A673 (cell line): ENCODE measurements at regions not wholly inside any gene's neighbourhood (a gene's known extent, or its start where the extent isn't known, plus 50 kb on each side); places are given as distances from the start of the nearest gene placed in this dataset.

ENCODE experiments used
- BruUV-seq: library from RNA; stranded (reverse); fragments of 400-500 nt; replicated peaks from 2 replicates; lab custom pipeline; 2021; lab: Mats Ljungman, UMichigan
- CTCF ChIA-PET: fragments of 300-600 bp; sonication (Branson Sonifier 250); formaldehyde crosslinking; loops from one replicate; lab custom pipeline; 2022; ENCODE audit warnings: antibody characterized with exemption; lab: Charles Lee
- POLR2A ChIA-PET: fragments of 300-600 bp; sonication (Branson Sonifier 250); formaldehyde crosslinking; loops from one replicate; lab custom pipeline; 2022; ENCODE audit warnings: antibody characterized with exemption; ENCODE audit not compliant: low non-redundant PET; lab: Charles Lee
- DNase-seq: peaks from one replicate; pipeline ENCODE4 v3.0.0-alpha.2; 2015; ENCODE audit warnings: low spot score
- H3K27ac ChIP-seq: fragments of 200-600 bp; sonication (generic); 2 replicates; pipeline ENCODE4 v1.5.1; 2016; ENCODE audit warnings: mixed run types, low read depth, mild to moderate bottlenecking, mixed read lengths, antibody characterized with exemption, low read length; ENCODE audit not compliant: poor library complexity, severe bottlenecking
- H3K27me3 ChIP-seq: fragments of 200-600 bp; sonication (generic); replicated peaks from 2 replicates; pipeline ENCODE4 v1.6.1; 2017; ENCODE audit warnings: mixed run types, low read depth, mild to moderate bottlenecking, mixed read lengths, antibody characterized with exemption, low read length; ENCODE audit not compliant: insufficient read depth, poor library complexity
- H3K36me3 ChIP-seq: fragments of 200-600 bp; sonication (generic); 2 replicates; pipeline ENCODE4 v1.6.1; 2016; ENCODE audit warnings: mixed run types, mild to moderate bottlenecking, mixed read lengths, antibody characterized with exemption, low read length; ENCODE audit not compliant: insufficient read depth, poor library complexity, severe bottlenecking
- H3K4me1 ChIP-seq: fragments of 200-600 bp; sonication (generic); 2 replicates; pipeline ENCODE4 v1.6.1; 2017; ENCODE audit warnings: mixed run types, mild to moderate bottlenecking, mixed read lengths, antibody characterized with exemption, low read length; ENCODE audit not compliant: insufficient read depth, poor library complexity, severe bottlenecking
- H3K4me3 ChIP-seq: fragments of 200-600 bp; sonication (generic); 2 replicates; pipeline ENCODE4 v1.5.1; 2016; ENCODE audit warnings: low read depth, mixed run types, mild to moderate bottlenecking, mixed read lengths, low read length; ENCODE audit not compliant: poor library complexity, severe bottlenecking
- H3K9me3 ChIP-seq: fragments of 200-600 bp; sonication (generic); 2 replicates; pipeline ENCODE4 v1.6.1; 2016; ENCODE audit warnings: mixed run types, low read depth, mild to moderate bottlenecking, mixed read lengths, antibody characterized with exemption, low read length; ENCODE audit not compliant: poor library complexity, severe bottlenecking
- CTCF ChIP-seq: fragments of 300-800, 200-600 bp; sonication (generic); conservative IDR thresholded peaks from 2 replicates; pipeline ENCODE4 v1.5.1; 2017; ENCODE audit warnings: low read depth, mild to moderate bottlenecking, antibody characterized with exemption, low read length, moderate library complexity, mixed read lengths
- EZH2 ChIP-seq: fragments of 200-600 bp; sonication (generic); IDR thresholded peaks from 2 replicates; pipeline ENCODE4 v1.6.1; 2017; ENCODE audit warnings: borderline replicate concordance, low read depth, mild to moderate bottlenecking, mixed read lengths, antibody characterized with exemption, low read length; ENCODE audit not compliant: poor library complexity, severe bottlenecking
- intact Hi-C: fragments of 100-400 bp; cut with micrococcal nuclease; formaldehyde crosslinking; loops from one replicate; pipeline ENCODE4 v1.10.0; 2022; ENCODE audit not compliant: unreplicated experiment

GRCh38 chr5:113660706-113661250 lies 147.3 kb downstream of the YTHDC2 start:
- Histone ChIP-seq H3K27me3 (no peaks in the 10 kb centered on the region), H3K4me3 (no peak overlapping the region), H3K36me3 (no peaks in the 10 kb centered on the region), H3K9me3 (no peaks in the 10 kb centered on the region), H3K4me1 (no peaks in the 10 kb centered on the region), H3K27ac (no peak overlapping the region)
- DNase-seq, result no peak
- intact Hi-C loops, result no loop called here
- no TSS peak for BruUV-seq
- POLR2A ChIA-PET, result no interaction called here
- TF ChIP-seq CTCF (no peak), EZH2 (no peak)
- CTCF ChIA-PET, result no interaction called here

DNA sequence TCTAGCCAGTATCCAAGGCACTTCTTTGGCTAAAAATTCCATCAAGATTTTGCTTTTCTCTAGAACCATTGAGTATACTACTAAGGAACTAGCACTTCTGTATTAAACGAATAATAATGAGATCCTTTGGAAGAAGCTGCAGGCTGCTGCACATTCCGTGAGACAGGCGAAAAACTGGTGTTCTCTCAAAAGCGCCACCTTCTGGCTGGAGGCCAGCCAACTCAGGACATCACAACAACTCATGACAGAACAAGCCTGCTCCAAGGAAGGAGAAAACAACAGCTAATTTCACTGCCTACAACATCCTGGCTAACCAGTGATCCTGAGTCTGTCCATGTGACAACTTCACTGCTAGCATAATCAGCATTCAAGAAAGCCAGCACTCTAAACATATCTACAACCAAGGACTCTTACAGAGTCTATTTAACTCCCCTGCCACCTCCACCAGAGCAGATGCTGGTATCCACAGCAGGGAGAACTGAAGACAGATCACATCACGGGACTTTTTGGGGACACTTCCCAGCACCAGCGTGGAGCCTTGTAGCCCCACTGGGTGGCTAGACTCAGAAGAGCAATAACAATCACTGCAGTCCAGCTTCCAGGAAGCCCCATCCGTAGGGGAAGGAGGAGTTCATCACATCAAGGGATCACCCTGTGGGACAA lies 150.5 kb downstream of the YTHDC2 start:
- intact Hi-C loops, result loop anchor here (1.0 kb wide), 1 partner anchor 52 kb away; no protein-coding TSS in a partner anchor

DNA sequence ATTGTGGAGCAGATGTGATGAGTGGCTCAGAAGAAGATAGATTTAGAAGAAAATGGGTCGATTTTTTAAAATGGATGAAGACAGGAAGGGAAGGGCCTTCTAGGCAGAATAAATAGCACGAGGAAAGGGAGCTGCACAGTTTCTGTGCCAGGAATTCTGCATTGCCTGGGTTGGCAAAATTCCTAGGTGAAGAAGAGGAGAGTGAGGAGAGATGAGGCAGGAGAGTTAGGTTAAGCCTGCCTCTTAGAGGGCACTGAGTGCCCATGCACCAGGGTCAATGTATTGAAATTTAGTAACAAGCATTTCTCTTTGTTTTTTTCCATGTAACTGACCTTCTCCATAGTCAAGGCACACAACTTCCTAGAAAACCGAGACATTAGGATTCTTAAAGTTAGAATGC lies 159.5 kb downstream of the YTHDC2 start:
- no peak for TF ChIP-seq EZH2
- no peak for TF ChIP-seq CTCF
- BruUV-seq, result no TSS peak
- ChIA-PET POLR2A (no interaction called here), CTCF (no interaction called here)
- H3K27ac ChIP-seq, result no peak overlapping the region
- no peaks in the 10 kb centered on the region for H3K27me3 ChIP-seq
- no peak overlapping the region for H3K4me3 ChIP-seq
- no peaks in the 10 kb centered on the region for H3K36me3 ChIP-seq
- intact Hi-C loops, result loop anchor here (10.0 kb wide), 2 partner anchors 552 to 1572 kb away; no protein-coding TSS in a partner anchor
- no peak for DNase-seq
- no peaks in the 10 kb centered on the region for H3K4me1 ChIP-seq
- no peaks in the 10 kb centered on the region for H3K9me3 ChIP-seq

More for the DNA sequence above, 150.5 kb downstream of the YTHDC2 start:
- ChIA-PET POLR2A (no interaction called here), CTCF (interaction anchor here (1.8 kb wide), 1 partner anchor 52 kb away, joined by 24 read pairs; no protein-coding TSS in a partner anchor)
- peak; percentile 80 for DNase-seq
- BruUV-seq, result no TSS peak
- Histone ChIP-seq H3K36me3 (no peaks in the 10 kb centered on the region), H3K9me3 (no peaks in the 10 kb centered on the region), H3K27me3 (no peaks in the 10 kb centered on the region), H3K4me1 (no peaks in the 10 kb centered on the region), H3K4me3 (no peak overlapping the region), H3K27ac (no peak overlapping the region)
- TF ChIP-seq CTCF (peak; percentile 72), EZH2 (no peak)
